ENCODE measurements at regions not wholly inside any gene's neighbourhood (a gene's known extent, or its start where the extent isn't known, plus 50 kb on each side); places are given as distances from the start of the nearest gene placed in this dataset.
"Not testable (repeated sequence)": the region's sequence is repeated elsewhere in the genome, so short reads cannot be mapped to it uniquely, and the experiment has no call there.

DNA sequence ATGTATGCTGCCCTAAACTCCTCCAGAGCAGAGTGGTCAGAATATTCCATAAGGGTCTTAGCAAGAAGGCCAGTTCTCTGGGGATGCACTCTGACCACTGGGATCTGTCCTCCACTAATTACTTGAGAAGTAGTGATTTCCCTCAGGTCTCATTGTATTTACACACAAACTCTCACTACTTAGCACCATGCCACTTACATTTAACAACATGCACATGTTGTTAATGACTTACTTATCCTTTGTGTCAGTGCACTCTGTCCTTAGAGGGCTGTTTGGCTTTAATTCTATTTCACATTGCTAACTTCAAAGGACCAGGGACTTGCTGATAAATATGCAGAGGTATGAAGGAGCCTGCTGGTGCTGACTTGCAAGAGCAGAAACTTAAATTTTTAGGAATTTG lies 1415.5 kb upstream of the ACVR2A start:
- DNase-seq, result no peak

DNA sequence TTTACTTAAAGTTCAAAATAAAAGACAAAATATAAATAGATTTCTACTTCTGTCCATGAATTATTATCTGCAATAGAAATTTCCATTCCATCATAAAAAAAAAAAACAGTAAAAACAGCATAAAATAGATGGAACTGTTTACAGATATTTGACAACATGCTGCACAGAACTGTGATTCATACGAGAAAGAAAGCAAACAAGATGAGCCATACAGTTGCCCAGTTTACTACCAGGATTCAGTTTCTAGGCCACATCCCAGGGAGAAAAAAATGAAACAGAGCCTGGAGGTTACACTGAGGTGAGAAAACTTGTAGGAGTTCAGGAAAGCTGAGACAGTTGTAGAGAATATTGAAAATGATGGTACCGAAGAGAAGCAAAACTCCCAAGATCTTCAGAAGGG lies 1426.9 kb upstream of the ACVR2A start:
- DNase-seq, result no peak

- DNase-seq, result no peak
These were observed 1429.5 kb upstream of the ACVR2A start for GRCh38 chr2:146415291-146415690.

DNA sequence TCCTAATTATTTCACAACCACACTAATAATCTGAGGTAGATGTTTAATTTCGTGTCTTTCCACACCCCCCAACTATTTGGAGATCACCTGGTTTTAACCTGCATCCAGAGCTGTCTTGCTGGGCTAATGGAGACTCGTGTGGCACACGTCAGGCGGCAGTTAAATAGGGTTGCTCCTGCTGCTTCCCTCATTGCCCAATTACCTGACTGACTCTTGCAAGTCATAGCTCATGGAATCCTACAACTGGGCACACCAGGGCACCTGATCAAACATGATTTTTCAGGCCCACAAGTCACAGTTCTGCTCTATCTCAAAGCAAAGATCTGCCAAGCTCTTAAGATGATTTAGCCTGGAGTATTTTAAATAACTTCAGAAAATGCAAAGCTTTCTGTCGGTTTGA lies 1430.4 kb upstream of the ACVR2A start:
- DNase-seq, result no peak

- no peak for DNase-seq
These were observed 1431.7 kb upstream of the ACVR2A start for GRCh38 chr2:146413086-146413610.

- peak; percentile 1 for DNase-seq
These were observed 1432.2 kb upstream of the ACVR2A start for GRCh38 chr2:146412625-146413024.

GRCh38 chr2:146405402-146406309 lies 1439.2 kb upstream of the ACVR2A start:
- not testable (repeated sequence) for DNase-seq

- not testable (repeated sequence) for DNase-seq
These were observed 1441.2 kb upstream of the ACVR2A start for GRCh38 chr2:146403546-146404160.

- no peak for DNase-seq
These were observed 1452.2 kb upstream of the ACVR2A start for GRCh38 chr2:146392631-146393030.

DNA sequence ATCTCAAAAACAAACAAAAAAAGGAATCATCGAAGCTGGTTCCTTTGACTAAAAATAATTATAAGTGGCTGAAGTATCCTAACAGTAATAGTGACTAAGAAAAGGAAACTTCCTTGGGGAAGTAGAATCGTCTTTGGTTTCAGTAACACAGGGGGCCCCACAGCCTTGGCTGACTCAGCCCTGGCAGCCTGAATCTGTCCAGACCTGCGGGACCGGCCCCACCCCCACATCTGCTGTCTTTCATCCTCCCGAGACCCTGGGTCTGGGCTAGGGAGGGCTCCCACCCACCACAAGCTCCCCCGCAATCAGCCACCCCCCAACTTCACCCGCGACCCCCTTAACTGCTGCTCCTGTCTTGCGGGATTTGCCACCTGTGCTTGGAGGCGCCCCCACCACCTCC lies 1452.6 kb upstream of the ACVR2A start:
- no peak for DNase-seq

DNA sequence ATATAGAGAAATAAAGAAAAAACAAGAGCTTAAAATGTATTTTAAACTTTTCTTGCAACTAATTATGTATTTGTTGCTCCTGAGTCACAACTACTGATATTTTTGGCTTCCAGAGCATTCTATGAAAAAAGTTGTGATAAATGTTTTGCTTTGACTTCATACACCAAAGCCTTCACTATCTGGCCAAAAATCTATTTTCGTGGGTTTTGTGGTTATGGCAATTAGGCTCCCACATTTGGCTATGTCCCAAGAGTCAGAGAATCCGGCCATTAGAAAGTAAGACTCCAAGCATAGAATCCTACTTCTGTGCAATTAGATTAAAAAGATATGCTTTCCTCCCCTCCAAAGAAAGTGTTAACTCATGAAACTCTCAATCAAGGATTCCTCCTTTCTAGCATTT lies 1456.1 kb upstream of the ACVR2A start:
- DNase-seq, result no peak

GRCh38 chr2:146386096-146386495 lies 1458.7 kb upstream of the ACVR2A start:
- DNase-seq, result no peak

GRCh38 chr2:146385031-146385430 lies 1459.8 kb upstream of the ACVR2A start:
- no peak for DNase-seq

GRCh38 chr2:146376511-146377064 lies 1468.2 kb upstream of the ACVR2A start:
- no peak for DNase-seq

DNA sequence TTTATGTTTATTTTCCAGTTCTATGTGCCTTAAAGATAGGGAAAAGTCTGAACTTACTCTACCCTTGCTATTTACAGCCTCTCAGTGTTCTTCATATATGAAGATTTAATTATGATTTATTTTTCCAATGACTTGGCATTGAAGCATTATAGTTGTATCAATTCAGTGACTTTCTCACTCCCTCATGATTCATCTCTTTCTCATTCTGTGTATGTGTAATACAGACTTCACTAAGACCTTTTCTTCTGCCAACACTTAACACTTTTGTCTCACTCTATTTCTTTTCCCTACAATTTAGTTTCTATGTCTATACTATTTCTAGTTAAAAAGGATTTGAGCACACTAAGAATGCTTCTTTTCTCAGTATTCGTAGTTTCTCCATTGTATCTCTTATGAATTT lies 1470.3 kb upstream of the ACVR2A start:
- no peak for DNase-seq

GRCh38 chr2:146371364-146371763 lies 1473.5 kb upstream of the ACVR2A start:
- DNase-seq, result not testable (repeated sequence)

GRCh38 chr2:146370826-146371225 lies 1474.0 kb upstream of the ACVR2A start:
- no peak for DNase-seq

DNA sequence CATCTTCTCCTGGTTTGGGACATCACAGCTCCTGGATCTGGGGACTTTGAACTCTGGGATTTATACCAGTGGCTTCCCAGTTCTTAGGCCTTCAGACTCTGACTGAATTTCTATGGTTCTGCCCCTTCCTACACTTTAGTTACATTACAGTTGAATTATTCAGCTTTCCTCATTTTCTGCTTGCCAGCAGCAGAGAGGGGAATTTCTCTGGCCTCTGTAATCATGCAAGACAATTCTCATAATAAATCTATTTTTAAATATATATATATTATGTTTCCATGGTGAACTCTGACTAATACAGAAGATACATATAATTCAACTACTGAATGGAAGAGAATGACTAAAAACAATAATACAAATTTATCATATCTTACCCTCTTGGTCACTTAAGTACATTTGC lies 1478.6 kb upstream of the ACVR2A start:
- no peak for DNase-seq

DNA sequence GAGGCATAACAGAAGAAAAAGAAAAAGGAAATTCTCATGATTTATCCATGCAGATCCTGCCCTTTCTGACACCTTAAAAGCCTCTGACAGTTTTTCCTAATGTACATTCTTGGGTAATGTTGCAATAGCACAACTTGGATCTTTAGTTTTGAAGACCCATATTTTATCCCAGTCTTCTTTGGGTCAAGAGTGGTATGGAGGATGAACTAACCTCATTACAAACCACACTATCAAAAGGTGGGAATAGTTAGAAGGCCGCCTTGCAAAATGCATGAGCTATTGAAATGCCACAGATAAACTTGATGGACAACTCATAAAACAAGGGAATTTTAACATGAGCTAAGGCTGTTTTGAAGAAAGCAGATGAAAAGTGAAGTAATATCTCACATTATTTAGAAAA lies 1479.8 kb upstream of the ACVR2A start:
- no peak for DNase-seq

DNA sequence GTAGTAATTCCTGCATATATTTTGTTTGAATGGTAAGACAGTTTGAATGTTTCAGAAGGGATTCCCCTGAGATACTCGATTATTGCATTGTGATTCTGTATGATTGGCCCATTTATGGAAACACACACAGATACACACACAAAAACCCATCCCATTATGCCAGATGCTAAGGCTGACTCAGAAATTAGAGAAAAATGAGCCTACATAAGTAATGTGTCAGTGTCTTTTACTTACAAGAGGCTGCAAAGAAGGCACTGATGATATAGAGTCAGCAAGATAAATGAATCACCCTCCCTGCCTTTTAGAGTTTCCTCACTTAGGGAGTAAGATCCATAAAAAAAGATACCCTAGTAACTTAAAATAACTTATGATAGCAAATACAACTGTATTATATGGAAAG lies 1481.1 kb upstream of the ACVR2A start:
- DNase-seq, result no peak

- DNase-seq, result no peak
These were observed 1493.1 kb upstream of the ACVR2A start for GRCh38 chr2:146351689-146352088.

DNA sequence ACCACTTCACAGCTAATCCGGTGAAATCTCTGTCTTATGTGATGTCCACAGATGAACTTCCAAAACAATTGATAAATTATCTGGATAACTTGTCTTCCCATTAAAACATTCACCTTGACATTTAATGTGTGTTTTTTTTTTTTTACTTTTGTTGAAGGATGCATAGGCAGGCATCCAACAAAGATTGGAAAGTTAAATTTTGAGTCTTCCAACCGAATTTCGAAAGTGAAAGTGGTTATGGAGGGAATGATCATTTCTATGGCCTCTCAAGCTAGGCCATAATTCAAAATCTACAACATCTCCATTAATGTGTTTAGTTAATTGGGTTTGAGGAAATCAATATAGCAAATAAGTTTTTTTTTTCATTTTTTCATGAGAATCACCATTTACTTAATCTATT lies 1495.5 kb upstream of the ACVR2A start:
- DNase-seq, result no peak

DNA sequence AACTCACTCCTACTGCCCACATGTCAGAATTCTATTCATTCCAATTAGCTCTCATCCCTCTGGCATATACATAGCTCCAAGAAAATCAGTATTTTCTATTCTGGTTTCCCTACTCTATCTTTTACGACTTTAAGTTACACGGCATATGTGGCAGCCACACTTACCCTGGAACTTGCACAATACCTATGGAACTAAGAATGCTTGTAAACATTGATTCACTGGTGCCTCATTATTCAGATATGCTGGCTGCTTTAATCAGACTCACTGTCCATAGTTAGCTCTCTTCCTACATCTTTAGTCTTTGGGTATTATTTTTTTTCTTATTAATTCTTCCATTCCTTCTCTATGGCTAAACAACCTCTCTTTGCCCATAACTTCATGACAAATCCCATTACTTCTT lies 1519.9 kb upstream of the ACVR2A start:
- no peak for DNase-seq

- DNase-seq, result no peak
These were observed 1521.3 kb upstream of the ACVR2A start for GRCh38 chr2:146323564-146323963.
